GM21619 (cell line): ENCODE measurements at regions not wholly inside any gene's neighbourhood (a gene's known extent, or its start where the extent isn't known, plus 50 kb on each side); places are given as distances from the start of the nearest gene placed in this dataset.

Experiments used
- ATAC-seq: cut with Tn5 transposase; IDR thresholded peaks from one replicate; pipeline ENCODE4 v1.9.1; 2021; ENCODE audit not compliant: unreplicated experiment

DNA sequence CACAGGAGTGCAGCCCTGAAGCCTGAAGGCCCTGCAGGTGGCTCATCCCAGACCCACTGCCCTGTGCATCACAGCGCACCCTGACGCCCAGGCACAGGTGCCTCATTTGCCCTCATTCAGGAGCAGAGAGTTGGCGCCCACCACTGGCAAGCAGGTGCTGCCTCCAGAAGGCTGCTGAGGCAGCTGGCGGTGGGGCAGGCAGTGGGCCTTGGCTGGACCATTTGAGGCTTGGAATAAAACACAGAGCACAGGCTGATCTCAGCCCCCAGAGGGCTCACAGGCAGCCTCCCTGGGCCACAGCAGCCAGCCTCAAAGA lies 1151.9 kb downstream of the BRD1 start:
- no peak for ATAC-seq

DNA sequence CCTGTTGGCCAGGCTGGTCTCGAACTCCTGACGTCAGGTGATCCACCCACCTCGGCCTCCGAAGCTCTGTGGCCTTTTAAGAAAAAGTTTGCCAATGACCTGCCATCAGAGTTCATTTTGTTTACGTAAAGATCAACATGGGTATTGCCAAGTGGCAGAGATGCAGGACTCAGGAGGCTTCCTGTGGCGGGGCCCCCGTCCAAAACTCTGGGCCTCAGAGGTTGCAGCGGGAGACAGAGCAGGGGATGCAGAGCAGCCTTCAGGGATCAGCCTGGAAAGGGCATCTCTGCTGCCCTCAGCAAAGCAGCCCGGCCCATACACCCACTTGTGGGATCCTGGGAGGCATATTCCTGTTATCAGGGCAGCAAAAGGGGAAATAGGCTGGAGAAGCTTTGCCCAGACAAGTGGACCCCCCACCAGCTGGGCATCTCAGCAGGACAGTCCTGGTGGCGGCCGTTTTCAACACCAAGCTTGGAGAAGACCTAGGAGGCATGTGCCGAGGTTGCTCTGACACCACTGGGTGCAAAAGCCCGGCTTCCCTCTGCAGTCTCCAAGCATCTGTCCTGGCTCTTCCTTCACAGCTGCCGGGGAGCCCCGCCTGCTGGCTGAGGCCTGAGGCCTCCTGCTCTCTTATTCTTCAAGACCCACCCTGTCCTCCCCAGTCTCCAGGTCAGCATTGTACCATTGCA lies 1152.4 kb downstream of the BRD1 start:
- ATAC-seq: no peak

DNA sequence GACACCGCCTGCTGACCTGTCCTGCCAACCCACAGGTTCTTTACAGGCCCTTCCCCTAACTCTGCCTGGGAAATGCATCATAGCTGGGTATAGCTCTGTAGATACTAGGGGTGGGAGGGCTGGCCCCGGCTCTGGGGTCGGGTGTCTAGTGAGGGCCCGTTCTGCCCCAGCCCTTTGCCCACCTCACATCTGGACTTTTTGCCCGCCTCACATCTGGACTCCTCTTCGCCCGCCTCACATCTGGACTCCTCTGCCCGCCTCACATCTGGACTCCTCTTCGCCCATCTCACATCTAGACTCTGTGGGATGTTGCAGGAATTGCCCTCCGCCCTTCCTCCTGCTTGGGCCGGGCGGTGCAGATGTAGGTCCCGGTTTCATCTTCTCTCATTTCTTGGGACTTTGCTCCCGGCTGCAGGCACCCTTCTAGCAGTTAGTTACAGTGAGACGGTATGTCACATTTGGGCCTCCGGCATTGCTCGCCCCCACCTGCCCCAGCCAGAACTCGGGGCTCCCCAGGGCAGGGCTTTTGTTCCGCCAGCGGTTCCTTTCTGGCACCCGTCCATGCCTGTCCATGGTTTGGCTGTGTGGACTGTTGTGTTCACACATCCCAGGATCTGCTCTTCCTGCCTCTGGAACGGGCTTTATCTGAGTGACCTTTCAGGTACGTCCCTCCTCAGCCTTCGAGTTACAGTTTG lies 1153.7 kb downstream of the BRD1 start:
- ATAC-seq: no peak

DNA sequence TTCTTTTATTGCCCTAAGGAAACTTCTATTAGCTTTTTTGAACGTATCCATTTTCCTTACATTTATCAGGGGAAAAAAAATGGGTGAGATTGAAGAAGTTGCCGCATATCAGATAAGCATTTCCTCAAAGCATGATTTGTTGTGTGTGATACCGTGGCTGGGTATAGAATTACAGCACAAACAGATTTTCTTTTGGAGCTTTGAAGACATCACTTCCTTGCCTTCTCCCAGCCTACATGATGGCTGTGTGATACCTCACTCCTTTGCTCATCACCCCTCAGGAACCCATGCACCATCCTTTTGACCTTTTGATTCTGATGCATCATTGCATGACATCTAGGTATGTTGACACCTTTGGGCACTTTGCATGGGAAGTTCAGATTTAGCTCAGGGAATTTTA lies 1155.3 kb downstream of the BRD1 start:
- ATAC-seq: no peak

DNA sequence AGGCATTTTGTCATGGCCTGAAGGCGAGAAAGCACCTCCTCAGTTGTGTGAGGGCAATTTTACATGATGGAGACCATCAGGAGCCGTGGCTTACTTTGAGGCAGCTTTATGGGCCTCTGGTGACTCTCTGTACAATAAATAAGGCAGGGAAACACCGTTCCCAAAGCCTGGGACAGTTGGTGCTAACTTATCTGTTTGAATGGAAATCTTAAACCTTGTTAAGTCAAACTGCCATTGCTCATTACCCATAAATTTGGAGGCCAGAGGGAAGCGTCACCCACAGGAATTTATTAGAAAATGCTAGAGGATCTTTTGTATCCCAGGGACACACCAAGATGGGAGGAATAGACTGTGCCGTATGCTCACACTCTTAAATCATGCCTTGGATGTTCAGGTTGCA lies 1156.9 kb downstream of the BRD1 start:
- no peak for ATAC-seq

DNA sequence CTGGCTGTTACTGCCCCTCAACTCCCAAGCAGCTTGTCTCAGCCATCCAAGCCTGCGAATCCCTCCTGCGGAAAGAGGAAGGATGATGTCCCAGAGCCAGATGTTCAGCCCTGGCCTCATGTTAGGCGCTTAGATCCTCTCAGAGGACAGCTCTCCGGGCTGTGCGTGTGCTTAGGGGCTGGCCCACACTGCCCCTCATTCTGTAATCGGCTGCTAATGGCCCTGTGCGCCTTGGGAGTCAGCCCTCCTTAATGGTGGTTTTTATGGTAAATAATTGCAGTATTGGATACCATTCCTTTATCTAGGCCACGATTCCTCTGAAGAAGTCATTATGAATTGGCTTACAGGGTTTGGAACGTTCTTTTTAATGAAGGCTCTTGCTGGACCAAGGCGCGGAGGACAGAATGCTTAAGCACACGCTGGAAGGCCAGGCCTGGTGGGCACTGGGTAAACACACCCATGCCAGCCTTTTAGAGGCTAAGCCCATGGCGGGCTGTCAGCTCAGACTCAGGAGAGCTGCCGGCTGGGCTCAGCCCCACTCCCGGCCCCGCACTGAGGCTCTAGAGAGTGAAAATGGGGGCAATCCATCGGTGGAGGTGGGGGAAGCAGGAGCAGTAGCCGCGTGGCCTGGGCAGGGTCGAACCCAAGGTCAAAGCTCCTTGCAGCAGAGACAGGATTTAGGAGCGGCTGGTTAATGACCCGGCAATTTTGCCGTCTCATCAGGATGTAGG lies 1157.5 kb downstream of the BRD1 start:
- ATAC-seq: no peak

DNA sequence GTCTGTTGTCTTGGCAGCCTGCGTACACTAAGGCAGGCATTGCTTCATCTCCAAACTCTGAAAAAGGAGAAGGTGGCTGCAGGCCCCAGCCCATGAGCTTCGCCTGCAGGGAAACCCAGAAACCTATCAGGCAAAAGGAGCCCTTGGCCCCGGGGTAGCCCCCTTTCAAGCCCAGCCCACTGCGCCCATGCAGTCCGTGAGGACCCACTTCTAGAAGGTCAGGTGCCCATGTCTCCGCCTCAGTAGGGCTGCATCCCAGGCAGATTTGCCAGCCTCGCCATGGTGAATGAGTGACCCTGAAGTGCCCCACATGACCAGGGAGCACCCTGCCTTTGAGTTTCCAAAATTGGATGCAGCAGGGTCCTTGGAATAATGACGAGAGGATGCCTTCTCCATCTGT lies 1158.4 kb downstream of the BRD1 start:
- ATAC-seq: no peak

DNA sequence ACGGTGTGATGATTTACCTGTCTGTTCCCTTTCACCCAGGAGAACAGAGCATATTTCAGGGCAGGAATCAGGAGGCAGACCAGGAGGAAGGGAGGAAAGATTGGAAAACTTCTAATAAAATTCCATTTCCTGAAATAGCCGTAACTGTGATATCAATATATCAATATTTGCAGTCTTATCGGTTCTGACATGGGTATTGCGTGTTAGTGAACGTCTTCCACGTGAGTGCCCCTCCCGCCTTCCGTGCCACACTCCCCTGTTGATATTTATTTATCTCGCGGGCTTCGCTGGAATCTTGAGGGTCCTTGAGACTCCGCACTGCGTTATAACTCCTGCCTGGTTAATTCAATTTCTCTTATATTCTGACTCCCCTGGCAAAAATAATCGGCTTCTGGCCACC lies 1160.4 kb downstream of the BRD1 start:
- no peak for ATAC-seq

DNA sequence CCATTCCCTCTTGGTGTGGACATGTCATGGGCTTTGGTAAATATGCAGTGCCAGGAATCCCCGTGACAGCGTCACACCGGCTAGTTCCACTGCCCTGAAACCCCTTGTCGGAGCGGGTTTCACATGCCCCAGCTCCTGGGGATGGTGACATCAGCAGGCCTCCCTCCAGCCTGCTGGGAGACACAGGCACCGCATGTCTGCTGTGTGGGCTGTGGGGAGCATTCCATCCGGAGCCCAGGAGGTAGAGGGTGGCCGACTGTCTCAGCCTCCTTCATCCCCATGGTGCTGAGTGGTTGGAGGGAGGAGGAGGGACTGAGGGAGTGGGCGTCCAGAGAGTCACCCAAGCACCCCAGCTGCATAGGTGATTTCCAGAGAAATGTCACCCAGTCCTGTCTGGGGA lies 1161.1 kb downstream of the BRD1 start:
- no peak for ATAC-seq

DNA sequence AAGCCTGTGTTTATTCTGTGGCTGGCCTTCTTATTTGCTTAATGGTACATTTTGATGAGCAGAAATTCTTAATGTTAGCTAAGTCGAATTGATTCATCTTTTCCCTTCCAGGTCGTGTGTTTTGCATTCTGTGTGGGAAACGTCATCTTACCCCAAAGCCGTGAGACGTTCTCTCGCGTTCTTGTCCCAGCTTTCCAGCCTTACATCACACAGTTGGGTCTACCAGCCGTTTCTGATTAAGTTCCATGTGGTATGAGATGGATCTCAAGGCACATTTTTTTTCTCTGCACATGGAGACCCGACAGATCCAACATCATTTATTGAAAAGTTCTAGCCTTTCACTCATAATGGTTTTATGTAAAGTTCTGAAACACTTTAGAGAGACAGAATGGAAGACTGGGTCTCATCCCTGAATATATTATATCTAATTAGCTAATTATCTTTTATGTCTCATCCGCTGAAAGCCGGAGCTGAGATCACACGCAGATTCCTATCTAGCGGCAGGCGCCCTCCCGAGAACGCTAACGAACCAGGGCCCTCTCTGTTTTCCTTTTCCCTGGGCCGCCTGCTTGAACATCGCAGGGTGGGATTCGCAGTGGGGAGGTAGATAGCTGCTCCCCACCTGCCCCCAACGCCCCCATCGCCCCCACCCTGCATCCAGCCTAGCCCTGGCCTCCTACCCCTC lies 1162.2 kb downstream of the BRD1 start:
- no peak for ATAC-seq

DNA sequence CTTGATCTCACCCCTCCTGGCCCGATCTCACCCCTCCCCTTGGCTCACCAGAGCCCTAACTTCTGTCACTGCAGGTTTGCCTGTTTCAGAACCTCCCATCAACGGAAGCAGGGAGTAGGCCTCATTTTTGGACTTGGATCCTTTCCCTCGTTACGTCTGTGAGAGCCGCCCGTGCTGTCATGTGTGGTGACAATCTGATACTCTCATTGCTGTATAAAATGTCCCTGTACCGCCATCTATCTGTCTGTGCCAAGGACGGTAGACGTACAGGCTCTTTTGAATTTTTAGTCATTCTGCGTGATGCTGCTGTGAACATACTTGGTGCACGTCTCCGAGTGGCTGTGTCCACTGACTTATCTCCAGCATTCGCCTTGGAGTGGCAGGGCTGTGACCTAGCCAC lies 1163.1 kb downstream of the BRD1 start:
- no peak for ATAC-seq

DNA sequence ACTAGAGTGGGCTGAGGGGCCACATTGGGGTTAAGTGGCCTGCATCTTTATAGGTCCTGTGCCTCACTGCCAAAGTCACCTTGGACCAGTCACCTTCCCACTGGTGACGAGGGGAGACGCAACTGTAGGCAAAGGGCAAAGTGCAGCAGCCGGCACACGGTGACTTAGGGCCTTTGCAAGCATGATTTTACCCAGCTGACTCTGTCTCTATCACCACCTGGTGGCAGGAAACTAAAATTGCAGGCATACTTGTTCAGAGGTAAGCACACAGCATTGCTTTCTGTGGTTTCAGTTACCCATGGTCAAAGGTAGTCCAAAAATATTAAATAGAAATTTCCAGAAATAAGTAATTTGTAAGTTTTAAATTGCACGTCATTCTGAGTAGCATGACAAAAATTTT lies 1164.4 kb downstream of the BRD1 start:
- ATAC-seq: no peak

DNA sequence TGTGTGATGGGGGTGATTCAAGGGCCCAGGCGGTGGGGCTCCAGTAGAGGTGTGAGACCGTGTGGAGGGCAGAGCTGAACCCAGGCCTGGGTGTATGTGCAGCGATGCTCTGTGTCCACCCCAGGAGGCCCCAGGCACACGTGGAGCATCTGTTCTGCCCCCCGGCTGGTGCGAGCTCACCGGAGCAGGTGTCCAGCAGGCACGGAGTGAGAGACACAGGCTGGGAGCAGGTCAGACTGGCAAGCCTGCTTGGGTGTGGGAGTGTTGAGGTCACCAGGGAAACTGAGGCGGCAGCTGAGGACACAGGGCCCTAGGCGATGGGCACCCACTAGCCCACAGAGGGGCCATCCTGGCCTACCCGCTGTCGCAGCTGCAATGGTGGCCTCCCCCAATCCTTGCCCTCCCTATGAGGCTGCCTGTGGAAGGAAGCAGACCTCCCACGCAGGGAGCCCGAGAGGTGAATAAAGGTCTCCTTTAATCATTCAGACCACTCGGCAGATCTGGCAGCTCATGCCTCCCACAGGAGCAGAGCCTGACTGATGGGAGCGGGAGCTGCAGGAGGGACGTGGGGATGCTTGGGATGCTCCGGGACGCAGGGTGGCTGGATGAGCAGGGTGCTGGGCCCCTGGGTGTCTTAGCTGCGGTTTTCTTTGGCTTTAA lies 1165.1 kb downstream of the BRD1 start:
- no peak for ATAC-seq

DNA sequence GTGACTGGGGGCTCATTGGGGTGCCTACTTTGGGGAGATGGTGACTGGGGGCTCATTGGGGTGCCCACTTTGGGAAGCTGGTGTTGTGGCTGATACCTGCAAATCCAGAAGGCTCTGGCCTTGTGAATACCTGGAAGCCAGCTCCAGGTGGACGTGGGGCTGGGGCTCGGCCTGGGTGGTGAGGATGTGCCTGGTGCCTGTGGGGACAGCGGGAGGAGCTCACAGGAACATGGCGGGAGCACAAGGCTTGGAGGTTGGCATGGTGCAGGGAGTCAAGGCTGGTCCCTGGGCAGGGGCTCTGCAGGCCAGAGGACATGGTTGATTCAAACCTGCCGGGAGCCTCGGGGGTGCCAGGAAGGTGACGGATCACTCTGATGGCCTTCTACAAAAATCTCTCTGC lies 1165.7 kb downstream of the BRD1 start:
- ATAC-seq: no peak

DNA sequence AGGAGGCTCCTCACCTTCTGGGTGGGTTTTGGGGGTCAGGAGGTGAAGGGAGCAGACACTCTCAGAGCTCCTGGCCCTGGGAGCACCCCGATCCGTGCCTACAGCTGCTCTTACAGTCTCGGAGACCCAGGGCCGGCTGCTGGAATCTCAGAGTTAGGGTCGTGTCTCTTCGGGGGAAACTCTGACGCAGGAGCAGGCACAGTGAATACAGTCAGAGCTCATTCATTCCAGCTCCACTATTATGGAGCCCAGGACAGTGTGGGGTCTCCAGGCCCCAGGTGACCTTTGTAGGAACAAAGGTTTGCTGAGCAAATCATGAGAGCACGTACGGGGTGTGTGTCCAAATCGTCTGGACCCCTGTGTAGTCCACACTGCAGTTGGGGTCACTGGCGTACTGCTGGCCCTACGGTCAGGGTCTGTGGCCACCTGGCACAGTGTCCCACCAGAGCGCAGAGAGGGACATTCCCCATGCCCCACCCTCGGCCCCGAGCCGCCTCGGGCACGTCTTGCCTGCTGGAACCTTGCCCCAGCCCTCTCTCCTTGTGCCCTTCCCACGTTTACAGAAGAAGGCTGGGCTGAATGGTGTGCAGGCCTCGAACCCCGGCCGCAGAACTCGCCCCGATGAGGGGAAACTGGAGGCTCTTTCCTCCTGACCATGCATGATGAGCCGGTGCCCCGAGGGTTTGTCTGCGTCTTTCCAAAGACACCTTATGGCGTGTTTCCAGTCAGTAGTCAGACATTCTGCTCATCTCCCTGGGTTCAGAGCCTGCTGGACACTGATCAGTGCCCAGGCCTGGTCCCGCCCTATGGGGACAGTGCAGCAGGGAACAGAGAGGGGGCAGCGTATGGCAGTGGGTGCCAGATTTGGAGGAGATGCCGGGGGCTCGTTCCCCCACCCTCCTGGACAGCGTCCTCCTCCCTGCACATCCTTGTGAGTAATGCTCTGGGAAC lies 1166.6 kb downstream of the BRD1 start:
- ATAC-seq: no peak

DNA sequence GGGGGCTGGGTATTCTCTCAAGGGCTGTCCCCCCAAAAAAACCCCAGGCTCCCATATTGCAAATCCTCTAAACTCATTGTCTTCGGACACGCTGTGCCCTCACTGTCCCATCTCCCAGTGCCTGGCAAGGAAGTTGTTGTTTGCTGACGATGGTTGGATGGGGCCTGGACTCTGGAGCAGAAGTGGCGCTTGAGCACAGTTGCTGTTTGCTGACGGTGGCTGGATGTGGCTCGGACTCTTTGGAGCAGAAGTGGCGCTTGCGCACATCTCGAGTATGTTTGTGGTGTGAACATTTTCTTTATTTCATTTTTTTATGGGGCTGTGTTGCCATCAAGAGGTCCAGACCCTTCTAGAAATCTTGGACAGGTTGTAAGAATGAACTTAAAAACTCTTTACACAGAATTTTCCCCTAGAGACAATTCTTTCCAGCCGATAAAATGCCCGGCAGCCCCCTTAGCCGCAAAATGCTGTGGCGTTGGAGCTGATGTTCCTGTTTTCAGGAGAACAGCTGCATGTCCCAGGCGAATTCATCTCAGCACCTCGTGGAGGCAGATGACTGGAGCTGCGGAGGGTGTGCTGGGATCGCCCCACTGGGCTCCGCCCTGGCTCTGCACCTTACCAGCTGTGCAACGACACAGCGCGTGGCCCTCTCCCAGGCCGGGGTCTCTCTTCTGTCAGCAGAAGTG lies 1167.4 kb downstream of the BRD1 start:
- ATAC-seq: no peak

DNA sequence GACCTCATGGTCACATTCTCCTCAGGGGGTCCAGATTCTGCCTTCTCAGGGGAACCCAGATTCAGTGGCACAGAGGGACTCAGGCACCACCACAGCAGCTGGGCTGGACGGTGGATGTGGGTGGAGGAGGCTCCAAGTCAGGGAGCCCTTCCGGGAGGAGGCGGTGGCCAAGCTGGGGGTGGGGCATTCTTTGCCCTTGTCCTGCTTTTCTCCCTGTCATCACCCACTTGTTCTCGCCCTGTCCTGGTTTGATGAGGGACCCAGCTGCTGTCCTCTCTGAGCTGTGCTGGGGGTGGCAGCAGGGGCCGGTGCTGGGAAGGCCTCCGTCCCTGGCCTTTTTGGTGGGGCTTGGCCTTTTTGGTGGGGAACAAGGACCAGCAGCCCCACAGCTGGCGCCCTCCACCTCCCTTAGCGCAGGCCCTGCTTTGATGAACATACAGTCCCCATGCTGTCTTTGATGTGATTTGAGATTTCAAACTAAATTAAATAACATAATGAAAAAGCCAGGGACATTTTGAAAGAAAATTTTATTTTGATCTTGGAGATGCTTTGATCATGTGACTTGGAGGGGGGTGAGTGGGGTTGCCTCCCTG lies 1168.2 kb downstream of the BRD1 start:
- no peak for ATAC-seq

DNA sequence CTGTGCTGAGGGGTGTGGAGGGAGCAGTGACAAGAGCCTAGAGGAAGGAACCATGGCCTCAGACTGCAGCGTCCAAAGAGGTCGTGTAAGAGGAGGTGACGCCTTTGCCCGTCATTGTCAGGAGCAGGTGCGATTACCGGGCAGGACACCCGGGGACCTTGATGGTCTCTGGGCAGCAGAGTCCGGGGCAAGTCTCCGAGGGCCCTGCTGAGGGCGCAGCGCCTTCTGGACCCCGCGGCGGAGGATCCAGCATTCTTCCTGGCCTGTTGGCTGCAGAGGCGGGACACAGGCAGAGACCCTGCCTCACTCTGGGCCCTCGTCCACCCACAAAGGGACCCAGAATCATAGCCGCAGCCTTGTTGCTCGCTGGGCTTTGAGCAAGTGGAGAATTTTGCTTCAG lies 1168.8 kb downstream of the BRD1 start:
- ATAC-seq: no peak

DNA sequence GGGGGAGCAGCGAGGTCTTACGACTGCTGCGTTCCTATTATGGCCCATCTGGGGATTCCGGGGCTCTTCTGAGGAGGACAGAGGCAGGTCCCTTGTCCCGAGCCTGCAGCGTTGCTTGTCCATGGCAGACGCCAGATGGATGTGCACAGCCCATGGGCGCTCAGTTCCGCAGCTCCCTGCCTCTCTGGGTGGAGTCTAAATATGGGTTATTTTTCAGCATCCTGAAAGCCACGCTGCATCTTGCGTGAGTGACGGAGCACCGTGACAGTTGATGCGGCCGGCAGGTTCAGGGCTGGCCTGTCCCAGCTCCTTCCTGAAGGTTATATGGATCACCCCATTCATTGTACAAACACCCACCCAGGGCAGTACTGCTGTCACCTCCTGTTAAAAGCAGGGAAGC lies 1169.4 kb downstream of the BRD1 start:
- no peak for ATAC-seq
